ENCODE measurements at regions not wholly inside any gene's neighbourhood (a gene's known extent, or its start where the extent isn't known, plus 50 kb on each side); places are given as distances from the start of the nearest gene placed in this dataset.
A peak's percentile ranks its signal among the peaks of the same experiment; 100 is the strongest.

DNA sequence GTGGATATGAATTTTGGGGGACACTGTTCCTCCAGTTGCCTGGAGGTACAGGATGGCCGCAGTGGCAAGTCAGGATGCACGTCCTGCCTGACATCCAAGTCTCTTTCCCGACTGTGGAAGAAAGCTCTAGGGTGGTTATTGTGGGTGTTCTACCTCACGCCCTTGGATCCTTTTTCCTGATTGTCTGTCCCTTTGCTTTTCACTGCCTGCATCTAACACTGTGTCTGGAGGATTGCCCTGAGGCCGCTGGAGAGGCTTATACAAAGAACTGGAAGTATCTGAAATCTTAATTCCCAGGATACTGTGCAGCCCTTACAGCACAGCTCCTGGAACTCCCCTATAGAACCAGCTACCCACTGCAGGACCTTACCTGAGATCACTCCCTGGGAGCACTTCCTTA is 250.5 kb downstream of the TFCP2L1 start:
- Histone ChIP-seq H3K9me3 (no peaks in the 10 kb centered on the region), H3K27ac (no peak overlapping the region), H3K36me3 (no peaks in the 10 kb centered on the region), H3K4me1 (peaks cover 0 to 3% (median 0%) of the 10 kb centered on the region in 4 donors), H3K27me3 (peaks cover 0 to 2% (median 0%) of the 10 kb centered on the region in 4 donors), H3K4me3 (no peak overlapping the region)
- ATAC-seq (ENCODE audit: low FRiP score in 2 of 2) (no peak), DNase-seq (peak in 1 of 2 donors; percentile 10)
- TF ChIP-seq, protein P1, sequence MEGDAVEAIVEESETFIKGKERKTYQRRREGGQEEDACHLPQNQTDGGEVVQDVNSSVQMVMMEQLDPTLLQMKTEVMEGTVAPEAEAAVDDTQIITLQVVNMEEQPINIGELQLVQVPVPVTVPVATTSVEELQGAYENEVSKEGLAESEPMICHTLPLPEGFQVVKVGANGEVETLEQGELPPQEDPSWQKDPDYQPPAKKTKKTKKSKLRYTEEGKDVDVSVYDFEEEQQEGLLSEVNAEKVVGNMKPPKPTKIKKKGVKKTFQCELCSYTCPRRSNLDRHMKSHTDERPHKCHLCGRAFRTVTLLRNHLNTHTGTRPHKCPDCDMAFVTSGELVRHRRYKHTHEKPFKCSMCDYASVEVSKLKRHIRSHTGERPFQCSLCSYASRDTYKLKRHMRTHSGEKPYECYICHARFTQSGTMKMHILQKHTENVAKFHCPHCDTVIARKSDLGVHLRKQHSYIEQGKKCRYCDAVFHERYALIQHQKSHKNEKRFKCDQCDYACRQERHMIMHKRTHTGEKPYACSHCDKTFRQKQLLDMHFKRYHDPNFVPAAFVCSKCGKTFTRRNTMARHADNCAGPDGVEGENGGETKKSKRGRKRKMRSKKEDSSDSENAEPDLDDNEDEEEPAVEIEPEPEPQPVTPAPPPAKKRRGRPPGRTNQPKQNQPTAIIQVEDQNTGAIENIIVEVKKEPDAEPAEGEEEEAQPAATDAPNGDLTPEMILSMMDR (IDR thresholded peaks at IDR 0.05), result no peak
- no peak for TF ChIP-seq POLR2AphosphoS5 (IDR thresholded peaks at IDR 0.05)
- no peak for TF ChIP-seq POLR2A (IDR thresholded peaks at IDR 0.05)
- no peak for TF ChIP-seq EP300 (IDR thresholded peaks at IDR 0.05)
- 75 to 78% methylated on average over 5 of the region's 5 CpGs for WGBS, 2 donors

DNA sequence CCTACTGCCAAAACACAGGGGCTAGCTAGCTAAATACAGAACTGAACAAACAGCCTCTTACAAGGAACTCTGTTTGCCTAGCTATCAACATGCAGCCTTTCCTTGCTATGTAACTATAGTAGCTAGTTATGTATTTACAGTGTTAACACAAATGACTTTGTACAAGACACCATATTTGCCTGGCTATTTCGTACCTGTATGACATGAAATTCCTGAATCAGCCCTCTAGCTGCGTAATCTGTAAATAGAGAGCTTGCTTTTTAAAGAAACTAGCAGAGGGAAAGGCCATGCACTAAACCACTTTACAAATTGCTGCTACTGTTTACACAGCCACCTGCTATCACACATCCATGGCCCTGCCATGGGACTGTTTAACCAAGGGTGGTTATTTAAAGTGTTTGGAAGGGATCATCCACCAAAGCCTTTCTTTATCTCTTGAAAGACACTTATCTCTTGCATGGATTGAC is 248.7 kb downstream of the TFCP2L1 start:
- Histone ChIP-seq H3K4me1 (peaks cover 0 to 3% (median 0%) of the 10 kb centered on the region in 4 donors), H3K36me3 (no peaks in the 10 kb centered on the region), H3K9me3 (no peaks in the 10 kb centered on the region), H3K27me3 (peaks cover 0 to 2% (median 0%) of the 10 kb centered on the region in 4 donors), H3K4me3 (no peak overlapping the region), H3K27ac (no peak overlapping the region)
- DNase-seq (no peak), ATAC-seq (ENCODE audit: low FRiP score in 2 of 2) (peak; percentile 48 to 93)
- 63 to 67% methylated on average over 2 of the region's 2 CpGs for WGBS, 2 donors
- TF ChIP-seq POLR2AphosphoS5 (IDR thresholded peaks at IDR 0.05), result no peak
- TF ChIP-seq, protein P1 (IDR thresholded peaks at IDR 0.05), result peak in 1 of 6 experiments; percentile 9

DNA sequence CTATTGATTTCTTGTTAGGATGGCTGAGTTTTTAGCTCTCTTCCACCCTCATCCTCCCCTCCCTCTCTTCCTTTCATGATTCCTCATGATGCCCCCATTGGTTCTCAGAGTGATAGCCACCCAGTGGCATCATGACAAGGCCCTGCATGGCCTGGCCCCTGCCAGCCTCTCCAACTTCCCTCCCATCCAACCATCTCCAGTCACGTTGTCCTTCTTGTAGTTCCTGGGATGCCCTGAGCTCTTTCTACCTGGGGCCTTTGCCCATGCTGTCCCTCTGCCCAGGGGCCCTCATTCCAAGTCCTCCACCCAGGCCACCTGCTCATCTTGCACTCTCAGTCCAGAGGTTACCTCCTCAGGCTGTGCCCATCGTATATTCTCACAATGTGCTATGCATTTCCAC is 247.5 kb downstream of the TFCP2L1 start:
- DNase-seq (peak in 1 of 2 donors; percentile 10), ATAC-seq (ENCODE audit: low FRiP score in 2 of 2) (no peak)

DNA sequence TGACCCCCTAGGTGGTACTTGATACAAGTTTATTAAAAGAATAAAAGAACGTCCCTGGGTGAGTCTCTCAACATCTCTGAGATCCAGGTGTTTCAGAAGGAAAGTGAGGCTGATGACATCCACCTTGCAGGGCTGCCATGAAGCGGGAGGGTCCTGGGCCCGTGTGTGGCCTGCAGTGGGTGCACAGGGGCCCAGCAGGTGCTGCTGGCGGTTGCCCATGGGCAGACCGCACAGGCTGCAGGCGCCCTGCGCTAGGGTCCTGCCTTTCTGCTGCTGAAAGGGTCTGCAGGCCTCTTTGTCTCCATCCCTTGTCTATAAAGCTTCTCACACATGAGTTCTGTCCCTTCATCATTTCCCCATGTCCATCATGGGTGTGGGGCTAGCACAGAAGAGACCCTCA is 247.0 kb downstream of the TFCP2L1 start:
- TF ChIP-seq, protein P1 (IDR thresholded peaks at IDR 0.05), result no peak
- TF ChIP-seq EP300 (IDR thresholded peaks at IDR 0.05), result no peak
- no peak for TF ChIP-seq POLR2A (IDR thresholded peaks at IDR 0.05)
- no peak for TF ChIP-seq POLR2AphosphoS5 (IDR thresholded peaks at IDR 0.05)
- ATAC-seq (ENCODE audit: low FRiP score in 2 of 2) (no peak), DNase-seq (peak in 1 of 2 donors; percentile 8)
- H3K9me3 ChIP-seq, result no peaks in the 10 kb centered on the region
- no peak overlapping the region for H3K4me3 ChIP-seq
- H3K4me1 ChIP-seq, result peaks cover 0 to 3% (median 0%) of the 10 kb centered on the region in 4 donors
- H3K27ac ChIP-seq, result no peak overlapping the region
- WGBS, 2 donors, result 0 to 77% methylated on average over 1 to 7 of the region's 7 CpGs
- H3K27me3 ChIP-seq, result peaks cover 0 to 2% (median 0%) of the 10 kb centered on the region in 4 donors
- H3K36me3 ChIP-seq, result no peaks in the 10 kb centered on the region

More for the DNA sequence above, 247.5 kb downstream of the TFCP2L1 start:
- Histone ChIP-seq H3K27ac (no peak overlapping the region), H3K36me3 (no peaks in the 10 kb centered on the region), H3K4me1 (peaks cover 0 to 3% (median 0%) of the 10 kb centered on the region in 4 donors), H3K4me3 (no peak overlapping the region), H3K27me3 (peaks cover 0 to 2% (median 0%) of the 10 kb centered on the region in 4 donors), H3K9me3 (no peaks in the 10 kb centered on the region)
- WGBS, 2 donors, result 62 to 76% methylated on average over 2 of the region's 2 CpGs
- TF ChIP-seq POLR2AphosphoS5 (IDR thresholded peaks at IDR 0.05) (no peak), POLR2A (IDR thresholded peaks at IDR 0.05) (no peak), EP300 (IDR thresholded peaks at IDR 0.05) (no peak)
- TF ChIP-seq, protein P1 (IDR thresholded peaks at IDR 0.05), result no peak

DNA sequence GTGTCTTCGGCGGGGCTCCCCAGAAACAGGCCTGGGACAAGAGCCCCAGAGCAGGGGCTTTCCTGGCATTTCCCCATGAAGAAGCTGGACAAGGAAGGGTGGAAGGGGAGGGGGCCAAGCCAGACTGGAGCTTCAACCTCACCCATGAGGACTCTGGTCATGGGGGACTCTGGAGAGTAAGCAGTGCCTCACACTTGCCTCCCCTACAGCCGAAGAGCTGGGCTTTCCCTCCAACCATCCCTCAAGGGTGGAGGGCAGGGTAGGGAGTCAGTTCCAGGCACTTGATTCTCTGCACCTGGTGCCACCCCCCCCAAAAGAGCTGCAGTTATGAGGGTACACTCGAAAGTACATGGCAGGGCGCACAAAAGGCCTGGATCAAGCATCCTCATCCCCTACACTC is 246.6 kb downstream of the TFCP2L1 start:
- H3K27me3 ChIP-seq, result peaks cover 0 to 2% (median 0%) of the 10 kb centered on the region in 4 donors
- TF ChIP-seq EP300 (IDR thresholded peaks at IDR 0.05) (no peak), POLR2A (IDR thresholded peaks at IDR 0.05) (no peak), POLR2AphosphoS5 (IDR thresholded peaks at IDR 0.05) (no peak)
- TF ChIP-seq, protein P1 (IDR thresholded peaks at IDR 0.05), result no peak
- H3K27ac ChIP-seq, result no peak overlapping the region
- H3K36me3 ChIP-seq, result no peaks in the 10 kb centered on the region
- no peak for ATAC-seq (ENCODE audit: low FRiP score in 2 of 2)
- H3K9me3 ChIP-seq, result no peaks in the 10 kb centered on the region
- H3K4me1 ChIP-seq, result peaks cover 0 to 3% (median 0%) of the 10 kb centered on the region in 4 donors
- no peak overlapping the region for H3K4me3 ChIP-seq
- WGBS, 2 donors, result 73 to 78% methylated on average over 3 to 5 of the region's 5 CpGs
- DNase-seq, result no peak

All from upper lobe of left lung (tissue), 6 donors.